A673 (cell line): ENCODE measurements at regions not wholly inside any gene's neighbourhood (a gene's known extent, or its start where the extent isn't known, plus 50 kb on each side); places are given as distances from the start of the nearest gene placed in this dataset.
A peak's percentile ranks its signal among the peaks of the same experiment; 100 is the strongest.

Source experiments
- BruUV-seq: library from RNA; stranded (reverse); fragments of 400-500 nt; replicated peaks from 2 replicates; lab custom pipeline; 2021; lab: Mats Ljungman, UMichigan
- CTCF ChIA-PET: fragments of 300-600 bp; sonication (Branson Sonifier 250); formaldehyde crosslinking; loops from one replicate; lab custom pipeline; 2022; ENCODE audit warnings: antibody characterized with exemption; lab: Charles Lee
- POLR2A ChIA-PET: fragments of 300-600 bp; sonication (Branson Sonifier 250); formaldehyde crosslinking; loops from one replicate; lab custom pipeline; 2022; ENCODE audit warnings: antibody characterized with exemption; ENCODE audit not compliant: low non-redundant PET; lab: Charles Lee
- DNase-seq: peaks from one replicate; pipeline ENCODE4 v3.0.0-alpha.2; 2015; ENCODE audit warnings: low spot score
- H3K27ac ChIP-seq: fragments of 200-600 bp; sonication (generic); 2 replicates; pipeline ENCODE4 v1.5.1; 2016; ENCODE audit warnings: mixed run types, low read depth, mild to moderate bottlenecking, mixed read lengths, antibody characterized with exemption, low read length; ENCODE audit not compliant: poor library complexity, severe bottlenecking
- H3K27me3 ChIP-seq: fragments of 200-600 bp; sonication (generic); replicated peaks from 2 replicates; pipeline ENCODE4 v1.6.1; 2017; ENCODE audit warnings: mixed run types, low read depth, mild to moderate bottlenecking, mixed read lengths, antibody characterized with exemption, low read length; ENCODE audit not compliant: insufficient read depth, poor library complexity
- H3K36me3 ChIP-seq: fragments of 200-600 bp; sonication (generic); 2 replicates; pipeline ENCODE4 v1.6.1; 2016; ENCODE audit warnings: mixed run types, mild to moderate bottlenecking, mixed read lengths, antibody characterized with exemption, low read length; ENCODE audit not compliant: insufficient read depth, poor library complexity, severe bottlenecking
- H3K4me1 ChIP-seq: fragments of 200-600 bp; sonication (generic); 2 replicates; pipeline ENCODE4 v1.6.1; 2017; ENCODE audit warnings: mixed run types, mild to moderate bottlenecking, mixed read lengths, antibody characterized with exemption, low read length; ENCODE audit not compliant: insufficient read depth, poor library complexity, severe bottlenecking
- H3K4me3 ChIP-seq: fragments of 200-600 bp; sonication (generic); 2 replicates; pipeline ENCODE4 v1.5.1; 2016; ENCODE audit warnings: low read depth, mixed run types, mild to moderate bottlenecking, mixed read lengths, low read length; ENCODE audit not compliant: poor library complexity, severe bottlenecking
- H3K9me3 ChIP-seq: fragments of 200-600 bp; sonication (generic); 2 replicates; pipeline ENCODE4 v1.6.1; 2016; ENCODE audit warnings: mixed run types, low read depth, mild to moderate bottlenecking, mixed read lengths, antibody characterized with exemption, low read length; ENCODE audit not compliant: poor library complexity, severe bottlenecking
- EZH2 ChIP-seq: fragments of 200-600 bp; sonication (generic); IDR thresholded peaks from 2 replicates; pipeline ENCODE4 v1.6.1; 2017; ENCODE audit warnings: borderline replicate concordance, low read depth, mild to moderate bottlenecking, mixed read lengths, antibody characterized with exemption, low read length; ENCODE audit not compliant: poor library complexity, severe bottlenecking
- intact Hi-C: fragments of 100-400 bp; cut with micrococcal nuclease; formaldehyde crosslinking; loops from one replicate; pipeline ENCODE4 v1.10.0; 2022; ENCODE audit not compliant: unreplicated experiment
- TF ChIP-seq, protein P1 (sequence below): fragments of 300-800, 200-600 bp; sonication (generic); conservative IDR thresholded peaks from 2 replicates; pipeline ENCODE4 v1.5.1; 2017; ENCODE audit warnings: low read depth, mild to moderate bottlenecking, antibody characterized with exemption, low read length, moderate library complexity, mixed read lengths

DNA sequence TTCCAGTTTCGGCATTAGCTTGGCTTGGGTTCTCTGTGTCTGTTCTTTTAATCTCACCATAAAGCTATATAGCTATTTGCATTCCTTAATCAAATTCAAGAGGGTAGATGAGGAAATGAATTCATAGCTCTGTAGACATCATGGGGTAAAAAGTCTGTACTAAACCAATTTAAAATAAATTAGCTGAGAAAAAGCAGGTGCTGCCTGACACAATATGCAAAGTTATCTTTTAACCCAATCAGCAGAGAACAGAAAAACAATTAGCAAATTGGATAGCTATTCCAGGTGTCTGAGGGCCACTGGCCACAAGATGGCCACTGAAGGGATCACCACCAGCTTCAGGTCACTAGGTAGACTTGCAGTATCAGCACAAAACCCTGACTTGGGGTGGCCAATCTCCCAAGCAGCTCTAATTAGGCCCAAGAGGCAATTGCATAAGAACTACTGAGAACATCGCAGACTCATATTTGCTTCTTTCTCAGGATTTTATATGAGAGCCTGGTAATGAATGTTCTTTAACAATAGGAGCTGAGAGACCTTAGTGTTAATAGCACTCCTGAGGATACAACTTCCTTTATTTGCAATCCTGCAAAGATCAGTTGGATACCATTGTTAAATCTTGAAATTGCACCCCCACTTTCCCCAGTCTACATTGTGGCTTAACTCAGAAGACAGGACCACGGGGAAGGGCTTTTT is 494.3 kb downstream of the PDCD6IP start:
- no TSS peak for BruUV-seq
- intact Hi-C loops = loop anchor here (5.0 kb wide), 1 partner anchor 390 kb away; no protein-coding TSS in a partner anchor

DNA sequence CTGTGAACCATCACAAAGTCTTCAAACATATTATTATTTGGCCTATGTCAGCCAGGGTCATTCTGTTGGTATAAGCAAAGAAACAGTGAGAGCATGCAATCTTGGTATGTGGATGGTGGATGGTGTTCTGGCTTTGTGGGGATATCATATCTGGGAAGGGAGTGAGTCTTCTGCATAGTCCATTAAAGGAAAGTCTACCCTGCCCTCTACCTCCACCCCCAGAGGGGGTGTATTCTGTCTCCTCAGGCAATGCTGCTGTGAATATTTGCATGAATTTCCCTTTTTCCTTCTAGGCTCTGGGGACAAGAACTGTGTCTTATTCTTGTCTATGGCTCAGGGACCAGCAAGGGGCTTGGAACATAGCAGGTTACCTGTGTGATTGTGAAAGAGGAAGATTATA is 495.8 kb downstream of the PDCD6IP start:
- ChIA-PET CTCF (no interaction called here), POLR2A (no interaction called here)
- TF ChIP-seq, protein P1, sequence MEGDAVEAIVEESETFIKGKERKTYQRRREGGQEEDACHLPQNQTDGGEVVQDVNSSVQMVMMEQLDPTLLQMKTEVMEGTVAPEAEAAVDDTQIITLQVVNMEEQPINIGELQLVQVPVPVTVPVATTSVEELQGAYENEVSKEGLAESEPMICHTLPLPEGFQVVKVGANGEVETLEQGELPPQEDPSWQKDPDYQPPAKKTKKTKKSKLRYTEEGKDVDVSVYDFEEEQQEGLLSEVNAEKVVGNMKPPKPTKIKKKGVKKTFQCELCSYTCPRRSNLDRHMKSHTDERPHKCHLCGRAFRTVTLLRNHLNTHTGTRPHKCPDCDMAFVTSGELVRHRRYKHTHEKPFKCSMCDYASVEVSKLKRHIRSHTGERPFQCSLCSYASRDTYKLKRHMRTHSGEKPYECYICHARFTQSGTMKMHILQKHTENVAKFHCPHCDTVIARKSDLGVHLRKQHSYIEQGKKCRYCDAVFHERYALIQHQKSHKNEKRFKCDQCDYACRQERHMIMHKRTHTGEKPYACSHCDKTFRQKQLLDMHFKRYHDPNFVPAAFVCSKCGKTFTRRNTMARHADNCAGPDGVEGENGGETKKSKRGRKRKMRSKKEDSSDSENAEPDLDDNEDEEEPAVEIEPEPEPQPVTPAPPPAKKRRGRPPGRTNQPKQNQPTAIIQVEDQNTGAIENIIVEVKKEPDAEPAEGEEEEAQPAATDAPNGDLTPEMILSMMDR = no peak
- no peak for TF ChIP-seq EZH2
- BruUV-seq = no TSS peak
- H3K27ac ChIP-seq = peak overlapping the region; percentile 87
- H3K4me1 ChIP-seq = peaks cover 82% of the 10 kb centered on the region
- no peaks in the 10 kb centered on the region for H3K36me3 ChIP-seq
- intact Hi-C loops = loop anchor here (5.0 kb wide), 1 partner anchor 388 kb away; no protein-coding TSS in a partner anchor
- no peak overlapping the region for H3K4me3 ChIP-seq
- no peaks in the 10 kb centered on the region for H3K27me3 ChIP-seq
- no peak for DNase-seq
- H3K9me3 ChIP-seq = no peaks in the 10 kb centered on the region

More for the DNA sequence above, 494.3 kb downstream of the PDCD6IP start:
- Histone ChIP-seq H3K4me1 (peaks cover 81% of the 10 kb centered on the region), H3K36me3 (no peaks in the 10 kb centered on the region), H3K4me3 (no peak overlapping the region), H3K9me3 (no peaks in the 10 kb centered on the region), H3K27me3 (no peaks in the 10 kb centered on the region), H3K27ac (peak overlapping the region; percentile 87)
- ChIA-PET CTCF (interaction anchor here (0.6 to 1.1 kb wide), 2 partner anchors 377 to 391 kb away, joined by 3 to 11 read pairs; no protein-coding TSS in a partner anchor), POLR2A (interaction anchor here (0.6 kb wide), 1 partner anchor 11 kb away, joined by 5 read pairs; no protein-coding TSS in a partner anchor)
- TF ChIP-seq, protein P1 = no peak
- TF ChIP-seq EZH2 = no peak
- DNase-seq = peak; percentile 92

DNA sequence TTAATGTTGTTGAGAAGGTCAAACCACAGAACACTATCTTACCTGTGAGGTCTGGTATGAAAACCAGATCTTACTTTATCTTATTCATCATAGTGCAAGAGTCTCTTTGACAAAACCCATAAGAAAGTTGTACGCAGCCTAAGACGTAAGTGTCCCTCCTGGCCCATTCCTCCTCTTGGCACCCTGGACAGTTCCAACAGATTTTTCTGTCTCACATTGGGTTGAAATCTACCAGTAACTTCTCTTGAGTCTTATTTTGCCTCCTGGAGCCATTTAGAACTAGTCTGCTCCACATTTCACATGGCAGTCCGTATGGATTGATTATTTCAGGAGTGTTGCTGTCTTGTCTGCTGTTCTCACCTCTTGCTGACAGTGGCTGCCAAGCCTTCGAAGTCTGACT is 498.4 kb downstream of the PDCD6IP start:
- Histone ChIP-seq H3K4me3 (peak overlapping the region; percentile 28), H3K27me3 (no peaks in the 10 kb centered on the region), H3K9me3 (no peaks in the 10 kb centered on the region), H3K36me3 (no peaks in the 10 kb centered on the region), H3K4me1 (peaks cover 86% of the 10 kb centered on the region), H3K27ac (peak overlapping the region; percentile 87)
- POLR2A ChIA-PET = no interaction called here
- BruUV-seq = no TSS peak
- DNase-seq = no peak
- TF ChIP-seq EZH2 = no peak
- TF ChIP-seq, protein P1 = no peak
- CTCF ChIA-PET = no interaction called here
- intact Hi-C loops = no loop called here
